Neural progenitor cell (in vitro differentiated cells): ENCODE measurements at regions not wholly inside any gene's neighbourhood (a gene's known extent, or its start where the extent isn't known, plus 50 kb on each side); places are given as distances from the start of the nearest gene placed in this dataset.

ENCODE experiments used
- CTCF ChIP-seq: fragments of 200-600 bp; sonication (generic); IDR thresholded peaks from 2 replicates; pipeline ENCODE4 v1.5.1; 2017; ENCODE audit warnings: antibody characterized with exemption, mild to moderate bottlenecking
- EZH2 ChIP-seq: fragments of 200-600 bp; sonication (generic); IDR thresholded peaks from 2 replicates; pipeline ENCODE4 v1.6.1; 2017; ENCODE audit warnings: antibody characterized with exemption, mild to moderate bottlenecking, moderate library complexity

- TF ChIP-seq CTCF (no peak), EZH2 (no peak)
These were observed 133.6 kb upstream of the XPO1 start for GRCh38 chr2:61671561-61672315.
